ENCODE measurements at regions not wholly inside any gene's neighbourhood (a gene's known extent, or its start where the extent isn't known, plus 50 kb on each side); places are given as distances from the start of the nearest gene placed in this dataset.

DNA sequence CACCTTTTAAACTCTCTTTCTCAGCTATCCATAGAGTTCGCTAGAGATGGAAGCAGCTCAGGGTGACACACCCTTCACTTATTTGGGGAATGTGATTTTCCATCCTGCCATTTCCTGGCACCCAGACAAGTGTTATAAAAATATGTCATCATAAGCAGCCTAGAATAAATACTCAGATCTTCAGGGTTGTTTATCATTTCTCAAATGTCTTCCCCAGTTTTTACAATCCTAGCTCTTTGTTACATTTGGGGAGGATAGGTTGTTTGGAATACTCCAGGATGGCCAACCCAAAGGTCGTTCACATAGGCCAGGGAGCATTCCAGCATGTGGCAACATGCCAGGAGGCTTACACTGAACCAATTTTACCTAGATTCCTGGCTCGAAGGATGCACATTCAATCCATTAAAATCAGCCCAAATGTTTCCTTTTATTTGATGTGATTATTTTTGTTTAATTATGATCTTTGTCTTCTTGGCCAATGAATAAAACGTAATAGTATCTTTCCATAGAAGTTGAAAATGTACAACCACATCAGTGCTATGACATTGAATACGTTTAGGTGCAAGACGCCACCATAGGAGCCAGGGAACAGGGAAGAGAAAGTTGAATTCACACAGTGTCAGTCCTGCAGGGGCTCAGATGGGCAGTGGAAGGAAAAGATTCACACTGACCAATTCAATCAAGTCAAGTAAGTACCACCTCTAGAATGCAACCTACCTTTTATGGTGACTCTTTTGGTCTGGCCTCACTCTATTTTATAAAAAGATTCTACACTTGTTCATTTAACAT, 537.7 kb upstream of the MDFIC2 start:
- WGBS, 2 donors, result 66 to 76% methylated on average over 6 of the region's 6 CpGs
- DNase-seq, result peak in 2 of 3 donors; percentile 65 to 73
- TF ChIP-seq, protein P1, sequence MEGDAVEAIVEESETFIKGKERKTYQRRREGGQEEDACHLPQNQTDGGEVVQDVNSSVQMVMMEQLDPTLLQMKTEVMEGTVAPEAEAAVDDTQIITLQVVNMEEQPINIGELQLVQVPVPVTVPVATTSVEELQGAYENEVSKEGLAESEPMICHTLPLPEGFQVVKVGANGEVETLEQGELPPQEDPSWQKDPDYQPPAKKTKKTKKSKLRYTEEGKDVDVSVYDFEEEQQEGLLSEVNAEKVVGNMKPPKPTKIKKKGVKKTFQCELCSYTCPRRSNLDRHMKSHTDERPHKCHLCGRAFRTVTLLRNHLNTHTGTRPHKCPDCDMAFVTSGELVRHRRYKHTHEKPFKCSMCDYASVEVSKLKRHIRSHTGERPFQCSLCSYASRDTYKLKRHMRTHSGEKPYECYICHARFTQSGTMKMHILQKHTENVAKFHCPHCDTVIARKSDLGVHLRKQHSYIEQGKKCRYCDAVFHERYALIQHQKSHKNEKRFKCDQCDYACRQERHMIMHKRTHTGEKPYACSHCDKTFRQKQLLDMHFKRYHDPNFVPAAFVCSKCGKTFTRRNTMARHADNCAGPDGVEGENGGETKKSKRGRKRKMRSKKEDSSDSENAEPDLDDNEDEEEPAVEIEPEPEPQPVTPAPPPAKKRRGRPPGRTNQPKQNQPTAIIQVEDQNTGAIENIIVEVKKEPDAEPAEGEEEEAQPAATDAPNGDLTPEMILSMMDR (IDR thresholded peaks at IDR 0.05; ENCODE audit: control extremely low read depth, extremely low read depth), result no peak

DNA sequence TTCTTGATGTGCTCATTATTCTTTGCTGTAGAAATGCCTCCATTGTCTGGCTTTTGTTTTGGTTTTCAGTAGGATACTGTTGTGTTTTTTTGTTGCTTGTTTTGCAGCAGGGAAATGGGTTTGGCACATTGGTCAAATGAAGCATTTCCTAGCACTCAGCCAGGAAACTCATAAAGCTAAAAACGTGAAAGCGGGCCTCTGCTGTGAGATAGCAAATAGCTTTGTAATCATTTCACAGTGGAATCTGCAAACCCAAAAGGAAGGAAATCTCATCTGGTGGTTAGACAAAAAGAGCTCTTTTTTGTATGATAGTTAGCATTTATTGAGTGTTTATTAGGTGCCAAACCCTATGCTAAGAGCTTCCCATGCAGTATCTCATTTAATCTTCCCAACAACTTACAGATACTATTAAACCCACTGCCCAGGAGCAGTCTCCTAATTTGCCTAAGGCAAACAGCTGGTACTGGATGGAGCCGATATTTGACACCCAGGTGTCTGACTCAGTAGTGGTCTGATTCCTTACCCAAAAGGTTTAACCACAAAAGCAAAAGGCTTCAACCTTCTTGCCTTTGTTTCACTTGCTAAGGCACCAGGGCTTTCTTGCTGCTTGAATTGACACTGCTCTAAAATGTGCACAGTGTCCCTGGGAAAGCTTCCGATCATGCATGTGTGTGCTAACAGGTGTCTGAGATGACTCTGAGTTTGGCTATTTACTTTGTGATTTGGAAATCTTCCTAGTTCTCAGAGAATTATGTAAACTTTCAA, 527.9 kb upstream of the MDFIC2 start:
- Histone ChIP-seq H3K4me1 (ENCODE audit: control insufficient read depth in 5 of 5, insufficient read depth in 5 of 5, low read length in 5 of 5) (no peaks in the 10 kb centered on the region), H3K9me3 (ENCODE audit: control insufficient read depth in 4 of 4, insufficient read depth in 3 of 4, low read length in 3 of 4) (peaks cover 0 to 3% (median 0%) of the 10 kb centered on the region in 4 donors), H3K27me3 (ENCODE audit: control insufficient read depth in 3 of 3, insufficient read depth in 3 of 3, low read length in 2 of 3) (no peaks in the 10 kb centered on the region), H3K4me3 (no peak overlapping the region), H3K9ac (ENCODE audit: insufficient read depth in 1 of 2, low read length in 2 of 2) (no peak overlapping the region), H3K36me3 (ENCODE audit: control insufficient read depth in 4 of 4, insufficient read depth in 4 of 4, low read length in 4 of 4) (no peaks in the 10 kb centered on the region), H3K27ac (ENCODE audit: low read depth in 1 of 2, low read length in 1 of 2) (no peak overlapping the region)
- ATAC-seq (ENCODE audit: insufficient read depth, low FRiP score) (no peak), DNase-seq (no peak)
- 58 to 72% methylated on average over 4 of the region's 4 CpGs for WGBS, 2 donors
- TF ChIP-seq, protein P1 (IDR thresholded peaks at IDR 0.05; ENCODE audit: control extremely low read depth, extremely low read depth), result no peak

More for the DNA sequence above, 537.7 kb upstream of the MDFIC2 start:
- Histone ChIP-seq H3K9me3 (ENCODE audit: control insufficient read depth in 4 of 4, insufficient read depth in 3 of 4, low read length in 3 of 4) (no peaks in the 10 kb centered on the region), H3K36me3 (ENCODE audit: control insufficient read depth in 4 of 4, insufficient read depth in 4 of 4, low read length in 4 of 4) (no peaks in the 10 kb centered on the region), H3K27me3 (ENCODE audit: control insufficient read depth in 3 of 3, insufficient read depth in 3 of 3, low read length in 2 of 3) (no peaks in the 10 kb centered on the region), H3K4me1 (ENCODE audit: control insufficient read depth in 5 of 5, insufficient read depth in 5 of 5, low read length in 5 of 5) (peaks cover 0 to 27% (median 8%) of the 10 kb centered on the region in 5 donors), H3K27ac (ENCODE audit: low read depth in 1 of 2, low read length in 1 of 2) (no peak overlapping the region), H3K4me3 (no peak overlapping the region), H3K9ac (ENCODE audit: insufficient read depth in 1 of 2, low read length in 2 of 2) (no peak overlapping the region)
- no peak for ATAC-seq (ENCODE audit: insufficient read depth, low FRiP score)

DNA sequence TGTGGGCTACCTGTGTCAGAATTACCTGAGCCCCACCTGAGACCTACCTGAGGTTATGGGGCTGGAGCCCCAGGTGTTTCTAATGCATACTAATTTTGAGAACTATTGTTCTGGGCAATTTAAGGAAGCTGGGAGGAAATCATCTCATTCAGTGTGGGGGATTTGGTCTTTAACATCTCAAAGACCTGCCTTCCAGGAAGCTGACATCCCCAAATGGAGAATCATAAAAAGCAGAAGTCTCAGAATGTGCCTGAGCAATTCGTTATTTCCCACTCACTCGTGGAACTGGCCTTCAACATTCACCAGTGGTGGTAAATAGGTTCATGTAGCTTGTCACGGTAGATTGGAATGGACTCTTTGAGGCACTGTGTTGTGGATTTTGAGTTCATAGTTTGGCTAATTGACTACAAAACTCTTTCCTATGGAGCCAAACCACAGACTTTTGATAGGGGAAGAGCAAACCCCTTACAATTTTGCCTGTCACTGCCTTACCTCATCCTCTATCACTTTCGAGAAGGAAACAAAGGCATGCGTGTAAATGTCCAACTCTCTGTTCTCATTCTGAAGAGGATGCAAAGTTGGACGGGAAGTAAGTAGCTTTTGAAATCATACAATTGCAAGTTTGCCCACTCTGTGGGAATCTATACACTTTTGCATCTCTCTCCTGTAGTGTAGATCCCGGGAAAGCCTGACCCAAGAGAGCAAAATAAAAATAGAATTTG, 521.0 kb upstream of the MDFIC2 start:
- ATAC-seq (ENCODE audit: insufficient read depth, low FRiP score) (no peak), DNase-seq (no peak)
- 37 to 66% methylated on average over 7 of the region's 7 CpGs for WGBS, 2 donors
- no peak overlapping the region for H3K4me3 ChIP-seq
- no peaks in the 10 kb centered on the region for H3K27me3 ChIP-seq (ENCODE audit: control insufficient read depth in 3 of 3, insufficient read depth in 3 of 3, low read length in 2 of 3)
- no peaks in the 10 kb centered on the region for H3K36me3 ChIP-seq (ENCODE audit: control insufficient read depth in 4 of 4, insufficient read depth in 4 of 4, low read length in 4 of 4)
- no peaks in the 10 kb centered on the region for H3K9me3 ChIP-seq (ENCODE audit: control insufficient read depth in 4 of 4, insufficient read depth in 3 of 4, low read length in 3 of 4)
- TF ChIP-seq, protein P1 (IDR thresholded peaks at IDR 0.05; ENCODE audit: control extremely low read depth, extremely low read depth), result no peak
- H3K4me1 ChIP-seq (ENCODE audit: control insufficient read depth in 5 of 5, insufficient read depth in 5 of 5, low read length in 5 of 5), result peaks cover 0 to 11% (median 2%) of the 10 kb centered on the region in 5 donors
- H3K27ac ChIP-seq (ENCODE audit: low read depth in 1 of 2, low read length in 1 of 2), result peak overlapping the region in 1 of 2 donors; percentile 76
- H3K9ac ChIP-seq (ENCODE audit: insufficient read depth in 1 of 2, low read length in 2 of 2), result no peak overlapping the region

All from lung (tissue), 11 donors.